CD4-positive, alpha-beta T cell treated with Interferon alpha-2 for 1 hour (primary cell): ENCODE measurements at regions not wholly inside any gene's neighbourhood (a gene's known extent, or its start where the extent isn't known, plus 50 kb on each side); places are given as distances from the start of the nearest gene placed in this dataset.

ENCODE experiments used
- DNase-seq, 2 donors: peaks; one replicate each; pipeline ENCODE4 v3.0.0-alpha.2; 2020 to 2022

DNA sequence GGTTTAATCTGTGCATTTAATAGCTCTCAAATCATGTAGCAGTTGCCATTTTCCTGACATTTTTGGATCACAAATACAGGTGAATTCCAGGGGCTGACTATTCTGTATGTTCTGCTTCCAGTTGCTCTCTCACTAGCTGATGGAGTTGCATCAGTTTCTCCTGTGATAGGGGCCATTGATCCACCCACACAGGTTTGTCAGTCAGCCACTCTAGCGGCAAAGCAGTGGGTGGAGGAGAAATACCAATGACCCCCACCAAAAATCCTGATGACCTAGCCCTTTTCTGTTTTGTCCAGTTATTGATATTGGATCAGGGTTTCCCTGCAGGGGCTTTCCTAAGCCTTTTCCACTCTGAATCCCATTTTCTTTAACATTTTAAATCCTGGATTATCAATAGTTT, 72.3 kb upstream of the BTN3A2 start:
- DNase-seq: no peak

DNA sequence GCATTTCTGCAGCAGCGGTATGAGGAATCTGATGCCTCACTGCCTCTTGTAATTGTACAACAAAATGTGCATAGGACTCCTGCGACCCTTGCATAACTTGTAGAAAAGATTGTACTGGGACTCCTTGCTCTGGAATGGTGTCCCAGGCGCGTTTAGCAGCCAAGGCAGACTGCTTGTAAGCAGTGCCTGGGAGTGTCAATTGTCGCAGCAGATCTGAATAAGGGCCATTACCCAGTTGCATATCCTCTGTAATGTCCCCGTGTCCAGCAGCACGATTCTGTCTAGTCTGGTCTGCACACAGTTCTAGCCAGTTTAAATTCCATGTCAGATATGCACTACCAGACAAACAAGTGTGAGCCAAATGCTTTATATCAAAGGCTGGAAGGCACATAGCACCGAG, 70.7 kb upstream of the BTN3A2 start:
- DNase-seq: no peak

DNA sequence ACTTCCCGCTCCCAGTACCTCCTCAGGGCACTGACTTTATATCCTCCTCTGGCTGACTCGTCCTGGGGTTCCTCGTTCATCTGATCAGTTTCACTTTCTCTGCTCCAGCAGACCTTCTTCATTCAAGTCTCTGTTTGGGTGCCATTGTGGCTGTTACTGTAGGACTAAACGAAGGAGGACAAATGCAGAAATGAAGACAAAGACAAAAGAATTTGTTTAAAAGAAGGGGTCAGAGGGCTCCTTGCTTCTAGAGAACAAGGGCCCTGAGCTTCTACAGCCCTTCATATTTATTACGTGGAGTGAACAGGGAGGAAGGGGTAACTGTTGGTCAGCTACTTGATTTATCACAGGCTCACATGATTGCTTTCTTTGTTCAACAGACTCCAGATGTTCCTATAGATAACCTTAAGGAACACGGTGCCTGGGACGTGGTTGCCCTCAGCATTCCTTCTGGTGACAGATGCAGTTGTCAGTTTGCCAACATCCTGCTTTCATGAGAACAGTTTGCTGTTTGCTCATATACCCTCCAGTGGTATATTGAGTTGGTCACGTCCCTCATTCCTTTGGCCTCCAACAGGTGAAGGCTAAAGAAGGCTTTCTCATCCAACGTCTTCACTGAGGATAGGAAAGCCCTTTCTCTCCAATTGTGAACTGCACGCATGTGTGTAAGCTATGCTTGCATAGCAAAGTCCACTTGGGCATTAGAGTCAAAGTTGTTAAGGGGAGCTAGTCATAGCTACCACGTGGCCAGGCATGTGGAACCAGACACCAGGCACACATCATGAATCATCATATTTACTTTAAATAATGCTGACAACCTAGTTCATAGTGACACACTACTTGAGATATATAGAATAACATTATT, 69.1 kb upstream of the BTN3A2 start:
- no peak for DNase-seq

DNA sequence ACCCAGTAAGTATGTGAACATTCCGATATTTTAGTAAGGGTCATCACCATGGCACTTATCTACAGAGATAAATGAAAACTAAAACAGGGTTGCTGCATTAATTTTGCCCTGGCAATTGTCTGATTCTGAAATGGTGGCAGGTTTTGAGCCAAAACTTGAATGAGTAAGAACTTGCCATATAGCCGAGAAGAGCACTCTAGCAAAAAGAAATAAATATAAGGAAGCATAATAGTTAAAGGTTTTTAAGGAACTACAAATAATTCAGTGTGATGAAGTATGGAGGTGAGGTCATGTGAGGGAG, 68.5 kb upstream of the BTN3A2 start:
- DNase-seq: no peak

DNA sequence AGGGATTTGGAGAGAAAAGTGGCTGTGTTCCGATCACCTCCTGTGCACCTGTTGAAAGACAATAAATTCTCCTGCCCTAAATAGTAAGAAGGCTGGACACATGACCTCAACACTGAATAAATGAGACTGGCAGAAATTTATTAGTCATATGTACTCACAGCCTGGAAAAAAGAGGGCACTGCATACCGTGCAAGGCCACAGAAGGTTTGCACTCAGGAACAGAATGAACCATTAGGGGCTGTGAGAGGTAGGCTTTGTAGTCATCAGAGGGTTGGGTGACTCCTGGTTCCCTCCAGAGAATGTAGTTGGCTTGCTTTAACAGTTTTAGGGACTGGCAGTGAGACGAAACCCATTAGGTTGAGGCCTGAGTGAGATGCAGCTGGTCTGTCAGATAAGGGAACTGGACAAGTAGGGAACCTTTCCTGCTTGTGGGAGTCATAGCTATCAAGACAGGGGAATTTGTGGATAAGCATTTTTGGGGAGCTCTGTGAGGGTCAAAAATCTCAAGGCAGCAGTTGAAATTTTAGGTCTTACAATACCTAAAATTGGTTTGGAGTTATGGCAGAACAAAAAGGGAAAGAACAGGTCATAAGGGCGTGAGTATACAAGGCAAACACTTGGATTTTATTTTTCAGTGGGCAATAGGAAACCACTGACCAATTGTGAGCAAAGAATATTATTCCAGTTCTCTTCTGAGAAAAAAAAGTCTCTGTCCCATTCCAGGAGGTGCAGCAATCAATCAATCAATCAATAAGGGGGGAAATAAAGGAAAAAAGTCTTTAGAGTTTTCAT, 67.9 kb upstream of the BTN3A2 start:
- DNase-seq: no peak

- no peak for DNase-seq
Observed at GRCh38 chr6:26299286-26300042, 65.5 kb upstream of the BTN3A2 start.

- DNase-seq: no peak
Observed at GRCh38 chr6:26300043-26300331, 65.0 kb upstream of the BTN3A2 start.

- no peak for DNase-seq
Observed at GRCh38 chr6:26300359-26300758, 64.6 kb upstream of the BTN3A2 start.

- no peak for DNase-seq
Observed at GRCh38 chr6:26300828-26301227, 64.2 kb upstream of the BTN3A2 start.

GRCh38 chr6:26301638-26302037, 63.4 kb upstream of the BTN3A2 start:
- DNase-seq: no peak

- no peak for DNase-seq
Observed at GRCh38 chr6:26302941-26303559, 61.9 kb upstream of the BTN3A2 start.

- DNase-seq: peak in 1 of 2 donors; percentile 55
Observed at GRCh38 chr6:26304213-26304796, 60.7 kb upstream of the BTN3A2 start.

DNA sequence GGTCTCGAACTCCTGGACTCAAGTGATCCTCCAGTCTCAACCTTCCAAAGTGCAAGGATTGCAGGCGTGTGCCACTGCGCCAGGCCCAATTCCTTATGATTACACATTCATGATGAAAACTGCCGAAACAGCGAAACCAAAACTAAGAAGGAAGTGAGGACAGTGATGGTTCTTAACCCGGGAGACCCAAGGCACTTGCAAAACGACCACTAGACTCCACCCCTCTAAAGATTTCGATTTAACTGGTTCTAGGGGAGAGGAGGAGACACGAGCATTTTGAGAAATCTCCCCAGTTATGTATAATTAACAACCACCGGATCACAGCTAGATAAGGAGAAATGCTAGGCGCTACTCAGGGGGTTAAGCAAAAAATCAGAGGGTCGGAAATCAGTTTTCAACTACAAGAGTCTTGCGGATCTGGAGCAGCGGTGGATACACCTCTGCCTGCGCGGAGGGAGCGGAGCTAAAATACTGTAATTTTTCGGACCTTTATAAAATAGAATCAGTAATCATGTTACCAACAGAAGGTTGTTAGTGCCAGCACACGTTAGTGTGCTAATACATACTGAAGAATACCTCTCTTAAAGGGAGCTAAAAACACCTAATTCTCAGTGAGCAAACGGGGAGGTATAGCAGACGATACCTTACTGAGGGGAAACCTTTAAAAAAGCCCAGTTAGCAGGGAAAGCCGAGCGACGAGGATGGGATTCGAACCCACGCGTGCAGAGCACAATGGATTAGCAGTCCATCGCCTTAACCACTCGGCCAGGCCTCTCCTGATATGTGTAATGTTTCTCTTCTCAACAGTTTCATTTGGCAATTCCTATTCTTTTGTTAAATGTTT, 60.0 kb upstream of the BTN3A2 start:
- DNase-seq: peak; percentile 74 to 88

- no peak for DNase-seq
Observed at GRCh38 chr6:26305641-26305969, 59.4 kb upstream of the BTN3A2 start.

GRCh38 chr6:26306232-26306631, 58.8 kb upstream of the BTN3A2 start:
- no peak for DNase-seq

DNA sequence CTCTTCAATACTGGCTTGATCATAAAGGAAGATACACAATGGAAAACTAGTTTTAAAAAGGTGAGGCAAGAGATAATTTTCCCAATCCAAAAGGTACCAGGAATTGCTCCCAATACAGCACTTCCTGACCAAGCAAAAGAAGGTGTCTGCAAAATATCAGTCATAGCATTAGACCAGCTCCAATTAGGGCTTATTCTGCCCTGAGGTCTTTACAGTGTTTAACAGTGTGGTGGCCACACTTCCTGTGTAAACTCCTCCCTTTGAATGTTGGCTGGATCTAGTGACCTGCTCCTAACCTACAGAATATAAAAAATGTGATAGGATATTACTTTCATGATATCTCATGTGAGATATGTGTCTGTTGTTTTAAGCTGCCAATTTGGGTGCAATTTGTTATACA, 57.1 kb upstream of the BTN3A2 start:
- DNase-seq: no peak

DNA sequence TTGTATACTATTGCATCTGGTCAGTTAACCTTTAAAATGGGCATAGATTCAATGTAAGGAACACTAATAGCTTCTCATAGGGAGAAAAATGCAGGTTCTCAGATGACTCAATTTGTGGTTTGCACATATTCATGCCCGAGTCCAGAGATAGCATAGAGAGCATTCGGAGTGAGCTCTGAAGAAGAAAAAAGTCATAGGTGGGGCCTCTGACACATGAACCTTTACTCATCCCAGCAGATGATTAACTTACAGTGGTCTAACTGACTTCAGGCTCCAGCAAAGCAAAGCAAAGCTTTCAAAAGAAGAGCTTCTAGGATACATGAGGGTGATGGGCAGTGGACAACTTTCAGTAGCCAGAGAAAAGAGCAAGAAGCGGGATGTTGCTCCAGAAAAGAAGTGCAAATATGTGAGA, 55.3 kb upstream of the BTN3A2 start:
- DNase-seq: no peak

- DNase-seq: peak; percentile 57 to 75
Observed at GRCh38 chr6:26311012-26311384, 54.0 kb upstream of the BTN3A2 start.

DNA sequence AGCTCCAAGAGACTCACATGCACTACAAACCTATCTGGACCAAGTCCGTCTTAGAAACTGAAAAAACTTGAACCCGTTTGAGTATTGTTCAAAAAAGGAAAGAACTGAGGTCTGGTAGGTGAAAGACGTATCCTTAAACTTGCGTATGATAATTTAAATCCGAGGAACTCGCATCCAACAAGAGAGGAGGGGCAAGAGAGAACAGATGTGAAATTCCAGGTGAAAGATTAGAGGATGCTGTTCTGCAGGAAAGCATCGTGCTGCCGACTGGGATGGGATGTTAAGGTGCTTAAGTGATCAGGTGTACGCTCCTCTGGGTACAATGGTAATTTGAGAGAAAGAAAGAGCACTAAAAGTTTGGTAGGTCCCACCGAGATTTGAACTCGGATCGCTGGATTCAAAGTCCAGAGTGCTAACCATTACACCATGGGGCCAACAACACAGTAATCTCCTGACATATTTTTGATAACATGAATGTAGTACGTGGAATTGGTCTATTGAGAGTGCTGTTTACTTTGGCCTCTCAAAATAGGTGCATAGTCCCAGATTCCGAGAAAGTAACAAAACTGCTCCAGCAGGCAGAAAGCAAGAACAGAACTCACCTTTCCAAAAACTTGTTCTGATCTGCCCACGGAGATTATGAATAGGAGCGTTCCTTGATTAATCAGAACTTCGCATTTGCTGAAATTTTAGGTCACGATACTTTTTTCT, 53.5 kb upstream of the BTN3A2 start:
- DNase-seq: peak; percentile 67 to 87

GRCh38 chr6:26312096-26312463, 52.9 kb upstream of the BTN3A2 start:
- no peak for DNase-seq
